Erythroblast (primary cell): ENCODE measurements at regions not wholly inside any gene's neighbourhood (a gene's known extent, or its start where the extent isn't known, plus 50 kb on each side); places are given as distances from the start of the nearest gene placed in this dataset.

ENCODE experiments used
- DNase-seq, 2 experiments: peaks; one replicate each; lab custom pipeline; 2025; lab: John Stamatoyannopoulos, UW
- GATA1 ChIP-seq: IDR thresholded peaks from 2 replicates; pipeline ENCODE4 v1.6.1; 2011; ENCODE audit warnings: low read depth, mild to moderate bottlenecking, control low read depth, low read length, moderate library complexity
- POLR2A ChIP-seq: IDR thresholded peaks from 2 replicates; pipeline ENCODE4 v1.6.1; 2011; ENCODE audit warnings: mild to moderate bottlenecking, low read length

DNA sequence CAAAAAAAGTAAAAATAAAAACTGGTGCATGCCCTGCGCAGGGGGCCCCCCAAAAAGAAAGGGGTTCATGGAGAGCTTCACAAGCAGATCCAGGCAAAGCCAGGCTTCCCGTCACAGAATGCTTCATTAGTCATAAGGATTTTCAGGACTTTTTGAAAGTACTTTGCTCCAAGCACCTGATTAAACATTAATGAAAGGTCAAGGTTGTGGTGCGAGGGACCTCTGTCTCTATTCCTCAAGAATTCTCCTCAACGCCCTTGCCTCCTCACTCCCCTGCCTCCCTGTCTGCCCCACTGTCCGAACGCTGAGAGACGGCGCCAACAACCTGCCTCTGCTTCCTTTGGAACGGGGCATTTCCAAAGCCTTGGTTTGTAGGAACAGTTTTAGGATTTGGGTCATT, 240.1 kb upstream of the IGF1R start:
- DNase-seq, result no peak
- no peak for TF ChIP-seq GATA1
- no peak for TF ChIP-seq POLR2A

DNA sequence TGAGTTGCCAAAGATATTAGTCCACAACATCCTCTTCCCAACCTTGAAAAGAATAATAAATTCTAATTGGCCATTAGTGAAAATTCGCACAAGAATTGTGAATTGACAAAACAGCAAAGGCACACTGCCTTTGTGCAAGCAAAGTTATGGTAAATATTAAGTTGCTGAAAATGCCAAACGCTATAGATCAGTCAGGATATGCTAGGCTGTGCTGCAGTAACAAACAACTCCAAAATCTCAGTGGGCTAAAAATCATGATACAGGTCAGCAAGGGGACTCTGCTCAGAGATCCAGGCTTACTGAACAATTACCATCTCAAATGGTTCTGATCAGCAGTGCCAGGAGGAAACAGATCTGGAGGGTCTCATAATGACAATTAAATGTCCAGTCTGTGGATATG, 238.0 kb upstream of the IGF1R start:
- TF ChIP-seq GATA1, result no peak
- TF ChIP-seq POLR2A, result no peak
- no peak for DNase-seq

DNA sequence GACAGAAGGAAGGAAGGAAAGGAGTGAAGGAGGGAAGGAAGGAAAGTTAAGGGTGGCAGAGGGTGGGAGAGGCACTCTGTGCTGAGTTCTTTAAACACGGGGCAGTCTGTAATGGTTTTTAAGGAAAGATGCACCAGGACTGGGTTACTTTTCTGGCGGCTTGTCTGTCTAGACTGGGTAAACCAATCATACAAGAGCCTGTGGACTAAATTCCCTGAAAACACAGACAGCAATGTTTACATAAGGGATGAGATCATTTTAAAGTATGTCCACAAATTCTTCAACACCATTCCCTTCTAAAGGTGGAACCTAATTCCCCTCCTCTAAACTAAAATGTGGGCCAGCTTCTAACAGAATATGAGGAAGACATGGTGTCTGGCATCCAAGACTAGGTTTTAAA, 235.5 kb upstream of the IGF1R start:
- TF ChIP-seq GATA1 (no peak), POLR2A (no peak)
- no peak for DNase-seq

DNA sequence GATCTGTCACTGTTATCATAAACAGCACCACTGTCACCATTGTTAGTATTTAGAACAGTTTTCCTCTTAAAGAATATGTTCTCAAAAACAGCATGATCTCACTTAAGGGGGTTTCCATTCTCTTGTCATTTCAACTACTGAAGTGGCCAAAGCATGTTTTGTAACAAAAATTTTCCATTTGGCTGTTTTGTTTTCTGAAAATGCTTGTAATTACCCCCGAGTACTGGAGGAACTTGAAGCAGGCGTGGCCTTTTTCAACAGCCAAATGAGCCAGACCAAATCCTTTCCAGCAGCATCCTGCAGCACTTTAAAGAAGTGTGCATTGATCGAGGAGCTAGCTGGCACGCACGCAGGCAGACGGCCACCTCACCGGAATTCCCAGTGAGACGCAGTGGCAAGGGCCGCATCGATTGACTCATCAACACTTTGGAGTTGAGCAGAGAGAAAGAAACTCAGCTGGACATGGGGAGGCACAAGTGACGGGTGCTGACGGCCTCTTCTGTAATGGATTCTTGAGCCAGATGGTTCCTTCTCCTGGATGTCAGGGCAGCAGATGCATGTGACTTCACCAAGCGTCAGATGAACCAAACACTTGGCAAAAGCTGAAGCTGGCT, 234.3 kb upstream of the IGF1R start:
- no peak for DNase-seq
- no peak for TF ChIP-seq POLR2A
- TF ChIP-seq GATA1, result no peak

DNA sequence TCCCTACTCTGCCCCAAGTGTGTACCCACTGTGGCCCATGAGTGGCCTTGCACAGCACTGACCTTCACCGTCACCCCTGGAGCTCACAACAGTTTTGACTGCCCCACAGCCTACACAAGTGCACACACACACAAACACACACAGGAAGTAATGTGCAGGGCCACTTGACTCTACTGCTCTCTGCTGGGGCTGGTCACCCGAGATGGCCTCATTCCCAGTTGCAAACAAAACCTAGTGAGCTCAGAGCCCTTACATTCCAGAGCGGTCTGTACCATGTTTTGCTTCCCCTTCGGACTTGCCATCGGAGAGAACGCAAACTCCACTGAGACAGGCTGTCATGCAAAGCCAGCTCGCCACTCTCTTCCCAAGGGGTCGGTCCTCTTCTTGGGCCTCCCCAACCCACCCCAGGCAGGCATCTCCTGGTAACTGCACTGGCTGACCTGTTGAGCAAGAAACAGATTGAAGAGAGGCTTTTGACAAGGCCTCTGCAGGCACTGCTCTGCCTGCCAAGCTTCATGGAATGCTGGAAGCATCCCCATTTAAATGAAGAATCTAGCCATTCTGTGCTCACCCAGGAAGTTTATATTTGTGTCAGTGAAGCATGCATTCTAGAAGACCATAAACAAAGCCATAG, 232.0 kb upstream of the IGF1R start:
- no peak for DNase-seq
- TF ChIP-seq GATA1 (no peak), POLR2A (no peak)

DNA sequence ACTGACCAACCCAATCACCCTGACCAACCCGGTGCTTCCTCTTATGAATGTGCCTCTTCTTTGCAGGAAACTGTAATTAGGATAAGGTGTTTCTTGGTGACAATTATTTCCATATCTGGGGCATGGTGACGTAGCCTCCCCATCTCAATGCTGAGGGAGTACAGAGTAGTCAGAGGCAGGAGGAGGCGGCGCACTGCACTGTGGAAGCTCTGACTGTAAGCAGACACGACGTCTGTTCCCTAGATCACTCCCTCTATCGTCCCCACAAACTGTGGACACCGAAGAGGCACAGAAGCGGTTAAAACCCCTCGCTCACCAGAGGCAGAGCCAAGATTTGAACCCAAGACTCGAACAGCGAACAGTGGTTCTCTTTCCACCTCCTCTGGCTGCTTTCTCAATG, 231.0 kb upstream of the IGF1R start:
- TF ChIP-seq POLR2A (no peak), GATA1 (no peak)
- DNase-seq, result no peak

DNA sequence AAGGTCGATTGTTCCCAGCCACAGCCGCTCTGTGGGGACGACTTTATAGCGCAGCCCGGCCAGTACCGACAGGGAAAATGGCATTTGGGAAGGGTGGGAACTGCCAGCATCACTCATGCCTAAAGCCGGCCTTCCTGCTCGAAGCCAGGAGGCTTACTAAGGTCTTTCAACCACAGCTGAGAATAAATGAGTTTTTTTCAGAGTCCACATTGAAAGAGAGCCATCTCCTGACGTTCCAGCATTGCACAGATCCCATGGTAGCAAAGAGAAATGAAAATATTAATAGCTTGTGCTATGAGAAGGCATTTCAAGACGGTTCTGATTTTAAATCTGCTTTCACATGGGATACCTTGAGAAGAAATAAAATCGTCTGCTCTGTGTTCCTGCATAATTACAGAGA, 230.2 kb upstream of the IGF1R start:
- TF ChIP-seq GATA1 (no peak), POLR2A (no peak)
- DNase-seq, result no peak

DNA sequence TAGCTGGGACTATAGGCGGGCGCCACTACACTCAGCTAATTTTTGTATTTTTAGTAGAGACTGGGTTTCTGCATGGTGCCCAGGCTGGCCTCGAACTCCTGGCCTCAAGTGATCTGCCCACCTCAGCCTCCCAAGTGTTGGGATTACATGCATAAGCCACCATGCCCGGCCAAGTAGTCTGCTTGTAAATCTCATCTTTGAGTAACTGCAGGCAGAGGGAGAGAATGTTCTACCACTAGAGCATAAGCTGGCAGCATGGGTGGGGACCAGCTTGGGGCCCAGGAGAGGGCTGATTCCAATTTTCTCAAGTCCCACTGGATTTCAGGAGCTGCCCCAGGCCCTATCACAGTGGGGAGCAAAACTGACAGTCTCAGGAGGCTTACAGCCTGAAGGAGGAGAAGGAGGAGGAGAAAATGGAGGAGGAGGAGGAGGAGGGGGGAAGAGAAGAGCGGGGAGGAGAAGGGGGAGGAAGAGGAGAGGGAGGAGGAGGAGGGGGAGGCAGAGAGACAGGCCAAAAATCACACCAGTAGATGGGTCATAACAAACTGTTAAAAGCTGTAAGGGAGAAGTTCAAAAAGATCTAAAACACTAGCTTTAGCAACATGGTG, 229.1 kb upstream of the IGF1R start:
- no peak for DNase-seq
- TF ChIP-seq POLR2A, result no peak
- TF ChIP-seq GATA1, result no peak

DNA sequence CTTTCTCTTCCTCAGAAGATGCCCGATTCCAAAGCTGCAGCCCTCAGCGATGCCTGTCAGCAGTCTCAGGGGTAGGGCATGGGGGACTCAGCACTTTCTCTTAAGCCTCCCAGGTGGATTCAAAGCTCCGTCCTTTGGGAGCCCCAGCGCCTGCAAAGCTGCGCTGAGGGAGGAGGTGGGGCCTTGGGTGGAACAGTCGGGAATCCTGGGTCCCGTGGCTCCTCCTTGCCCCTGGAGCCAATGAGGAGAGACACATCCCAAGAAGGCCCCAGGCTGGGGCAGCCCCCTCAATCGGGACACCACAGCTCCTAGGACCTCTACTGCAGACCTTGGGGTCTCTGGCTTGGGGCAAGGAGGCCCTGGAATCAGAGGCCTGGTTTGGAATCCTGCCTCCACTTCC, 227.5 kb upstream of the IGF1R start:
- TF ChIP-seq GATA1 (no peak), POLR2A (no peak)
- no peak for DNase-seq

DNA sequence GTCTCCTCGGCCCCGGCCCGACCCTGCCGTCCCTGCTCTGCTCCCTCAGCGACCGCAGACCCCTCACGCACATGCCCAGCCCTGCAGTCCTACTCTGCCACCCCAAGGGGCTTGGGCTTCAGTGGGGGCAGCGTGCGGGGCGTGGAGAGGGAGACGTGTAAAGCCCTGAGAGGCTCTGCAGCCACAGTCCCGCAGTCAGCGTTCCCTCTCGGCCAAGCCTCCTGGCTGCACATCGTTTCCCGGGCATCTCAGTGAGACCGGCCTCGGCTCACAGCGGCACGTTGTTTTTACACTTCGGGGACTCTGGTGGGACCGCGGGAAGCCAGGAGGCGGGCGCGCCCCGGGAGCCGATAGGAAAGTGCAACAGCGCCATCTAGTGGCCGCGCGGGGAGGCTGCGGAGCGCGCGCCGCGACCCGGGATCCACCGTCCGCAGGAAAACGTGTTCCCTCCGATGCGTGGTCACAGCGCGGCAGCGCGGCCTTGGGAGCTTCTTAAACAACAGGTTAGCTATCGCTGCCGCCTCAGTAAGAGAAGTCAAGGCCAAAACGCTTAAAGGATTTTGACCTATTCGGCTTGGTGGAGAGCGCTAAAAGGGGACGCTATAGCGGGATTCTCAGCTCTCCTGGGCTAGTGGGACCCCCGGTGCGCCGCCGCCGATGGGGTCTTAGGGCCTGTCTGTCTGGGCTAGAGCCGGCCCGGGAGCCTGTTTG, 226.8 kb upstream of the IGF1R start:
- TF ChIP-seq POLR2A (no peak), GATA1 (no peak)
- DNase-seq, result peak; percentile 50 to 66

DNA sequence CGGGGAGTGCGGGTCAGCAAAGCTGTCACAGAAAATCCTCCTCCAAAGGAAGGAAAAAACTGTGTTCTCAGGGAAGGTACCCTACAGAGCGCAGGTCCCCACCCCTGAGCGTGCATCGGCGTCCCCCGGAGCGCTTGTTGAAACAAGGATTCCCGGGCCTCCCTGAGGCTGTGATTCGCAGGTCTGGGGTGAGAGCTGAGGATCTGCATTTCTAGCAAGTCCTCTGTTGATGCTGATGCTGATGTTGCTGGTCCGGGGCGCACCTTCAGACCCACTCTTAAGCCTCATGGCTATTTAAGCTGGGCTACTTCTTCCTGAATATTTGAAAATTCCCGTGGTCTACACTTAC, 226.2 kb upstream of the IGF1R start:
- no peak for DNase-seq
- TF ChIP-seq GATA1, result no peak
- no peak for TF ChIP-seq POLR2A

DNA sequence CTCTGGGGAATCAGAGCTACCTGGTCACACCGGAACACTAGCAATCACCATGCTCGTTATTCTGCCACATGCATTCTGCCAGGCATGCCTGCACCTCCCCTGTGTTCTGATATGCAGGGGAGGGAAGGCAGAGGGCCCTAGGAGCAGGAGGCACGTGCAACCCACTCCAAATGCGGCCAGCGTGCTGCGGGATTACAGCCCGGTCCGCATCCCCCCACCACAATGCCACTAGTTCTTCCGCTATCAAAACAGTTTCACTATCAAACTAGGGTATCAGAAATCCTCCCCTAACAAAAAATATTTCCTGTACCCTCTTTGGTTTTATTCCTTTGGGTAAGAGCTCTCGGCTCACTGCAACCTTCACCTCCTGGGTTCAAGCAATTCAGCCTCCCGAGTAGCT, 223.2 kb upstream of the IGF1R start:
- no peak for DNase-seq

DNA sequence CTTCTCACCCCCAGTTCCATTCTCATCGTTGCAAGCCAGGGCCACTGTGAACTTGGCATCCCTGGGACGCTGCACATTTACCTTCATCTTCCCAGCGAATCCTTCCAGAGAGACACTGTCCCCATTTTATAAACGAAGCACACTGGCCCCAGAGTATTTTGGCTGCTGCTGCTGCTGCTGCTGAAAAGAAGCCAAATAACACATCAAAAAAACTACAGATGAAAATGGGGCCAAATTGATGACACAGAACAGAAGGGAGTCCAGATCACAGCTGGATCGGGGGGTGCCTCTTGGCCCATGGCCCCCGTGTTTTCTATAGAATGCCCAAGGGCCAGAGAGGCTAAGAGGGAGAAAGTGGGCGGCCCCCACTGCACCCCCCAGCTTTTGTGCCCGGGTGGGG, 221.0 kb upstream of the IGF1R start:
- TF ChIP-seq POLR2A, result no peak
- TF ChIP-seq GATA1, result no peak
- DNase-seq, result no peak

More for the DNA sequence above, 223.2 kb upstream of the IGF1R start:
- TF ChIP-seq GATA1 (no peak), POLR2A (no peak)
